IMR-90 (cell line): ENCODE measurements at regions not wholly inside any gene's neighbourhood (a gene's known extent, or its start where the extent isn't known, plus 50 kb on each side); places are given as distances from the start of the nearest gene placed in this dataset.

Experiments
- ATAC-seq: fragments of 200-7000 bp; cut with Tn5 transposase; 2 replicates; pipeline ENCODE4 v1.9.1; 2020; ENCODE audit warnings: low read depth, mild to moderate bottlenecking, moderate library complexity
- BruUV-seq: library from RNA; stranded (reverse); fragments of 400-500 nt; replicated peaks from 2 replicates; lab custom pipeline; 2021; lab: Mats Ljungman, UMichigan
- CTCF ChIA-PET: fragments of 300-600 bp; formaldehyde crosslinking; extraction: SDS; loops from one replicate; lab custom pipeline; 2021; ENCODE audit warnings: antibody characterized with exemption; lab: Yijun Ruan, JAX
- POLR2A ChIA-PET: fragments of 300-600 bp; sonication (Branson Sonifier 250); formaldehyde crosslinking; loops from one replicate; lab custom pipeline; 2022; ENCODE audit warnings: antibody characterized with exemption; ENCODE audit not compliant: unreplicated experiment; lab: Charles Lee
- DNase-seq: peaks from one replicate; pipeline ENCODE4 v3.0.0; 2013
- H2AFZ ChIP-seq: replicated peaks from 2 replicates; pipeline ENCODE3; 2013; ENCODE audit warnings: low read length, mild to moderate bottlenecking; ENCODE audit not compliant: poor library complexity
- H2AK5ac ChIP-seq: 2 replicates; pipeline ENCODE4 v1.6.1; 2013; ENCODE audit warnings: low read depth, low read length, inconsistent platforms
- H2AK9ac ChIP-seq: replicated peaks from 2 replicates; pipeline ENCODE3; 2013; ENCODE audit warnings: mild to moderate bottlenecking, low read depth, low read length, moderate library complexity; ENCODE audit not compliant: poor library complexity
- H2BK120ac ChIP-seq: 2 replicates; pipeline ENCODE4 v1.6.1; 2013; ENCODE audit warnings: low read depth, low read length, inconsistent platforms
- H2BK15ac ChIP-seq: 3 replicates; pipeline ENCODE4 v1.6.1; 2013; ENCODE audit warnings: low read depth, low read length, inconsistent platforms
- H2BK20ac ChIP-seq: 2 replicates; pipeline ENCODE4 v1.6.1; 2013; ENCODE audit warnings: low read depth, mild to moderate bottlenecking, inconsistent platforms, low read length, moderate library complexity
- H2BK5ac ChIP-seq: 2 replicates; pipeline ENCODE4 v1.6.1; 2013; ENCODE audit warnings: mild to moderate bottlenecking, low read depth, low read length, inconsistent platforms; ENCODE audit not compliant: poor library complexity, severe bottlenecking
- H3K14ac ChIP-seq: replicated peaks from 2 replicates; pipeline ENCODE4 v1.6.1; 2013; ENCODE audit warnings: low read depth, low read length, inconsistent platforms
- H3K18ac ChIP-seq: 2 replicates; pipeline ENCODE4 v1.6.1; 2013; ENCODE audit warnings: low read depth, low read length, control low read depth
- H3K23ac ChIP-seq: 2 replicates; pipeline ENCODE4 v1.6.1; 2013; ENCODE audit warnings: low read depth, low read length, inconsistent platforms
- H3K27ac ChIP-seq: 2 replicates; pipeline ENCODE4 v1.5.1; 2013; ENCODE audit warnings: mild to moderate bottlenecking, control low read depth, low read length; ENCODE audit not compliant: insufficient read depth
- H3K27me3 ChIP-seq: 2 replicates; pipeline ENCODE4 v1.6.1; 2013; ENCODE audit warnings: low read length; ENCODE audit not compliant: control insufficient read depth, insufficient read depth
- H3K36me3 ChIP-seq: 2 replicates; pipeline ENCODE4 v1.6.1; 2013; ENCODE audit warnings: low read length, mixed read lengths; ENCODE audit not compliant: control insufficient read depth, insufficient read depth
- H3K4ac ChIP-seq: 2 replicates; pipeline ENCODE4 v1.6.1; 2013; ENCODE audit warnings: low read depth, low read length, inconsistent platforms
- H3K4me1 ChIP-seq: 2 replicates; pipeline ENCODE4 v1.6.1; 2013; ENCODE audit warnings: low read length, mixed read lengths; ENCODE audit not compliant: control insufficient read depth, insufficient read depth
- H3K4me2 ChIP-seq: 2 replicates; pipeline ENCODE4 v1.6.1; 2013; ENCODE audit warnings: low read depth, mild to moderate bottlenecking, control low read depth, low read length, moderate library complexity
- H3K4me3 ChIP-seq: 2 replicates; pipeline ENCODE4 v1.5.1; 2013; ENCODE audit warnings: low read depth, mild to moderate bottlenecking, control low read depth, low read length, moderate library complexity; ENCODE audit not compliant: insufficient read depth
- H3K56ac ChIP-seq: 2 replicates; pipeline ENCODE4 v1.6.1; 2013; ENCODE audit warnings: low read length, inconsistent platforms; ENCODE audit not compliant: insufficient read depth; ENCODE audit errors: extremely low read depth
- H3K79me1 ChIP-seq, 2 experiments: 2 replicates each; pipeline ENCODE4 v1.6.1; 2013; ENCODE audit warnings: low read length in 2 of 2, inconsistent platforms in 1 of 2, low read depth in 1 of 2
- H3K9ac ChIP-seq: 2 replicates; pipeline ENCODE4 v1.6.1; 2013; ENCODE audit warnings: low read depth, low read length, control low read depth
- H3K9me1 ChIP-seq: 2 replicates; pipeline ENCODE4 v1.6.1; 2013; ENCODE audit warnings: low read length, inconsistent platforms; ENCODE audit not compliant: insufficient read depth
- H3K9me3 ChIP-seq: 2 replicates; pipeline ENCODE4 v1.6.1; 2013; ENCODE audit warnings: low read length; ENCODE audit not compliant: control insufficient read depth, insufficient read depth
- H4K20me1 ChIP-seq: 2 replicates; pipeline ENCODE4 v1.6.1; 2013; ENCODE audit warnings: low read length, inconsistent platforms; ENCODE audit not compliant: insufficient read depth
- H4K5ac ChIP-seq: 2 replicates; pipeline ENCODE4 v1.6.1; 2013; ENCODE audit warnings: mild to moderate bottlenecking, low read depth, low read length, control low read depth
- H4K8ac ChIP-seq, 2 experiments: 2 replicates each; pipeline ENCODE4 v1.6.1; 2013; ENCODE audit warnings: low read depth in 2 of 2, low read length in 2 of 2, control low read depth in 1 of 2, inconsistent platforms in 1 of 2
- H4K91ac ChIP-seq: 2 replicates; pipeline ENCODE4 v1.6.1; 2013; ENCODE audit warnings: low read depth, low read length, inconsistent platforms; ENCODE audit not compliant: insufficient read depth
- BHLHE40 ChIP-seq: fragments of 150-350 bp; IDR thresholded peaks from 2 replicates; pipeline ENCODE4 v1.6.1; 2016; ENCODE audit warnings: mild to moderate bottlenecking, low read depth, low read length
- CEBPB ChIP-seq: IDR thresholded peaks from 2 replicates; pipeline ENCODE4 v1.6.1; 2012; ENCODE audit warnings: low read depth, low read length, improper control_type of control experiment
- CHD1 ChIP-seq: IDR thresholded peaks from 2 replicates; pipeline ENCODE4 v1.6.1; 2012; ENCODE audit warnings: low read depth, low read length, improper control_type of control experiment
- CTCF ChIP-seq: conservative IDR thresholded peaks from 2 replicates; pipeline ENCODE4 v1.5.1; 2012; ENCODE audit warnings: mild to moderate bottlenecking, low read depth, low read length, improper control_type of control experiment
- ELK1 ChIP-seq: fragments of 150-350 bp; IDR thresholded peaks from 2 replicates; pipeline ENCODE4 v1.6.1; 2016; ENCODE audit warnings: low read depth, mild to moderate bottlenecking, low read length, moderate library complexity, borderline replicate concordance
- FOS ChIP-seq: fragments of 150-350 bp; IDR thresholded peaks from 2 replicates; pipeline ENCODE4 v1.6.1; 2016; ENCODE audit warnings: low read depth, low read length
- MAFK ChIP-seq: IDR thresholded peaks from 2 replicates; pipeline ENCODE4 v1.6.1; 2012; ENCODE audit warnings: low read depth, low read length, improper control_type of control experiment
- MAZ ChIP-seq: IDR thresholded peaks from 2 replicates; pipeline ENCODE4 v1.6.1; 2012; ENCODE audit warnings: low read depth, mild to moderate bottlenecking, low read length, improper control_type of control experiment, moderate library complexity, borderline replicate concordance
- MXI1 ChIP-seq: IDR thresholded peaks from 2 replicates; pipeline ENCODE4 v1.6.1; 2012; ENCODE audit warnings: low read depth, mild to moderate bottlenecking, low read length, moderate library complexity, borderline replicate concordance
- NFE2L2 ChIP-seq: fragments of 150-350 bp; IDR thresholded peaks from 2 replicates; pipeline ENCODE4 v1.6.1; 2016; ENCODE audit warnings: low read depth, mild to moderate bottlenecking, low read length
- POLR2A ChIP-seq: IDR thresholded peaks from 2 replicates; pipeline ENCODE4 v1.6.1; 2012; ENCODE audit warnings: mild to moderate bottlenecking, low read depth, low read length
- RAD21 ChIP-seq: IDR thresholded peaks from 2 replicates; pipeline ENCODE4 v1.6.1; 2012; ENCODE audit warnings: low read length, improper control_type of control experiment
- RCOR1 ChIP-seq: IDR thresholded peaks from 2 replicates; pipeline ENCODE4 v1.6.1; 2012; ENCODE audit warnings: mild to moderate bottlenecking, low read length, improper control_type of control experiment; ENCODE audit not compliant: insufficient replicate concordance
- RFX5 ChIP-seq: IDR thresholded peaks from 2 replicates; pipeline ENCODE4 v1.8.0; 2012; ENCODE audit warnings: low read depth, mild to moderate bottlenecking, low read length, moderate library complexity
- SMC3 ChIP-seq: fragments of 150-350 bp; IDR thresholded peaks from 2 replicates; pipeline ENCODE4 v1.6.1; 2016; ENCODE audit warnings: low read depth, mild to moderate bottlenecking, antibody characterized with exemption, low read length, moderate library complexity
- USF2 ChIP-seq: fragments of 150-350 bp; IDR thresholded peaks from 2 replicates; pipeline ENCODE4 v1.6.1; 2017; ENCODE audit warnings: mild to moderate bottlenecking, antibody characterized with exemption, low read length, low read depth
- WGBS, 2 experiments: methylation state at CpG; one replicate each; pipeline versions ENCODE4 v1.1.5 to v1.1.7; 2013; ENCODE audit warnings: missing lambda C conversion rate in 2 of 2; ENCODE audit not compliant: insufficient read length in 1 of 2; ENCODE audit errors: extremely low coverage in 2 of 2; 5-methylcytosine and 5-hydroxymethylcytosine counted together
- dilution Hi-C: fragments of 300-500 bp; cut with HindIII; formaldehyde crosslinking; loops from one replicate; pipeline ENCODE4 v1.14.3; 2018; ENCODE audit warnings: low sequenced_read_pairs; ENCODE audit not compliant: unreplicated experiment
- in situ Hi-C: fragments of 300-500 bp; cut with MboI; formaldehyde crosslinking; loops from 3 replicates; pipeline ENCODE4 v1.14.3; 2019; ENCODE audit warnings: low sequenced_read_pairs, inconsistent platforms, mixed read lengths
- intact Hi-C: fragments of 100-400 bp; cut with micrococcal nuclease; formaldehyde crosslinking; loops from 2 replicates; pipeline ENCODE4 v1.10.0; 2022

- Histone ChIP-seq H2AK9ac (no peak overlapping the region), H3K56ac (no peak overlapping the region), H3K27ac (no peak overlapping the region), H4K8ac (no peak overlapping the region), H2BK15ac (no peak overlapping the region), H3K9me3 (peaks cover 17% of the 10 kb centered on the region), H4K20me1 (no peaks in the 10 kb centered on the region), H4K5ac (no peak overlapping the region), H3K14ac (no peak overlapping the region), H2BK5ac (no peak overlapping the region), H3K9ac (no peak overlapping the region), H3K23ac (no peak overlapping the region), H3K4me2 (no peak overlapping the region), H3K18ac (no peak overlapping the region), H3K79me1 (no peaks in the 10 kb centered on the region), H3K9me1 (no peaks in the 10 kb centered on the region), H3K4me1 (no peaks in the 10 kb centered on the region), H3K27me3 (no peaks in the 10 kb centered on the region), H3K4me3 (no peak overlapping the region), H3K36me3 (no peaks in the 10 kb centered on the region), H2BK20ac (no peak overlapping the region), H3K4ac (no peak overlapping the region), H2AFZ (no peak overlapping the region), H2BK120ac (no peak overlapping the region), H2AK5ac (no peak overlapping the region), H4K91ac (no peak overlapping the region)
- intact Hi-C loops (no loop called here), in situ Hi-C loops (no loop called here), dilution Hi-C loops (no loop called here)
- BruUV-seq = no TSS peak
- no CpG with 5 or more reads among the region's 1 CpG for WGBS, 2 experiments
- no peak for ATAC-seq
- ChIA-PET CTCF (no interaction called here), POLR2A (no interaction called here)
- TF ChIP-seq NFE2L2 = no peak
- TF ChIP-seq RCOR1 = no peak
- TF ChIP-seq CEBPB = no peak
- no peak for TF ChIP-seq CTCF
- TF ChIP-seq RFX5 = no peak
- TF ChIP-seq SMC3 = no peak
- no peak for TF ChIP-seq MAZ
- no peak for TF ChIP-seq CHD1
- no peak for TF ChIP-seq BHLHE40
- TF ChIP-seq RAD21 = no peak
- no peak for TF ChIP-seq MAFK
- no peak for TF ChIP-seq USF2
- no peak for TF ChIP-seq MXI1
- no peak for TF ChIP-seq ELK1
- no peak for TF ChIP-seq FOS
- no peak for TF ChIP-seq POLR2A
- DNase-seq = no peak
Measured at GRCh38 chr18:71902482-71902881, 641.7 kb downstream of the CBLN2 start.
